Activated T-helper 9 cell treated with anti-CD3 and anti-CD28 coated beads, Interleukin-2, amount 50 U/mL, for 16 hours (primary cell): ENCODE measurements at regions not wholly inside any gene's neighbourhood (a gene's known extent, or its start where the extent isn't known, plus 50 kb on each side); places are given as distances from the start of the nearest gene placed in this dataset.
"Not testable (repeated sequence)": the region's sequence is repeated elsewhere in the genome, so short reads cannot be mapped to it uniquely, and the experiment has no call there.

Source experiments
- DNase-seq: peaks from one replicate; pipeline ENCODE4 v3.0.0-alpha.2; 2020; ENCODE audit warnings: low read depth

DNA sequence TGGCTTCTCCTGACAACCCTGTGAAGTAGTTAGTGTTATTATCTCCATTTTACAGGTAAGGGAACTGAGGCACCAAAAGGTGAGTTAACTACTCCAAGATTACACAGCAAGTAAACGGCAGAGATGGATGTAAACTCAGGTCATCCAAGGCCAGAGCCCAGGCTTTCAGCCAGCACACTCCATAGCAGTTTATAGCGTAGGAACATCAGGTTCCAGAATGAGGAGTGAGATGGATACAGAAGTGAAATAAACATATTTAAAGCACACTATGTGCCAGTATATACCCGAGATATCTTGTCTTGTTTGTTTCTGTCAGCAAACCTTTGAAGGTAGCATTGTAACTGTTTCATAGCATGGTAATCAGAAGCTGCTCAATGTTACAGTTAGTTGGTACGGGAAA is 279.0 kb downstream of the OXSM start:
- DNase-seq = no peak

GRCh38 chr3:26070854-26071253 is 281.0 kb downstream of the OXSM start:
- no peak for DNase-seq

DNA sequence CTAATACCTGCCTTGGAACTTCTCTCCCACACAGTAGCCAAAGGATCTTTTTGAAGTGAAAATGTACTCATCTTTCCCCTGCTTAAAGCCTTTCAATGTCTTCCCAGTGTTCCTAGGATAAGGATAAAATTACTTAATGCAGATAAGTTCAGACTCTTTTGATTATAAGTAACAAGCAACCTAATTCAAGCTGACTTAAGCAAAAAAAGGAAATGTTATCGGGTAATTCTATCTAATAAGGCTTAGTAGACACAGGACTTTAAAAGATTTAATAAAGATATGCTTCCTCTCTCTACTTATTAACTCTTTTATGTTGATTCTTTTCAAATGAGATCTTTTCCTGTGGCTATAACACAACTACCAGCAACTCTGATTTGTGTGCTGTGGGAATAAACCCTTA is 284.2 kb downstream of the OXSM start:
- DNase-seq = no peak

GRCh38 chr3:26078539-26078938 is 288.6 kb downstream of the OXSM start:
- no peak for DNase-seq

DNA sequence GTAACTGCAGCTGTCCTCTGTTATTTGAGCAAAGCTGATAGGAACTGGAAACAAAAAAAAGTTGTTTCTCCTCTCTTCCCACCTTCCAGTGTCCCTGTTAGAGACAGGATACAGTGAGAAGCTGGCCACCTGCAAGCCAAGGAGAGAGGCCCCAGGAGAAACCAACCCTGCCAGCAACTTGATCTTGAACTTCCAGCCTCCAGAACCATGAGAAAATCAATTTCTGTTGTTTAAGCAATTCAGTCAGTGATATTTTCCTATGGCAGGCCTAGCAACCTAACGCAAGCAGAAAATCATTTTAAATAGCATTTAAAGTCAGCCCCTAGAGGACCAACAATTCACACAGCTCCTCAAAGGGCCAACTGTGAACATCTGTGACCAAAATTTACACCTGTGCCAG is 291.3 kb downstream of the OXSM start:
- DNase-seq = no peak

DNA sequence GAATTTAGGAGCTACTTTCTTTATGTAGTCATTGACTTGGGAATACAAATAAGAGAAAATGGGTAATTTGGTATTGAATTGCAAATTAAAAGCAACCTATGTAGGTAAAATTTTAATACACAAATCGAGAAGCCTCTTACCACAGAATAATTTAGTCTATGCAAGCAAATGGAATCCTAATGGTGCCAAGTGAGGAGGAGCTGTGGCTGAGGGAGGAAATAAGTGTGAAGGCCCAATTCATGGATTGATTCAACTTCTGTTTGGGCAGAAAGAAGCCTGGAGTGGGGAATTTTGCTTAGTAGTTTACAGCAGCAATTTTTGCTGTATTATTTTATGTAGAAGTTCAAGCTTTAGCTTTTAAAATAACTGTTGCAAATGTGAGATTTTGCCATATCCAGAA is 291.9 kb downstream of the OXSM start:
- DNase-seq = no peak

- no peak for DNase-seq
Observed at GRCh38 chr3:26082911-26083310, 293.0 kb downstream of the OXSM start.

- DNase-seq = no peak
Observed at GRCh38 chr3:26084629-26085028, 294.7 kb downstream of the OXSM start.

DNA sequence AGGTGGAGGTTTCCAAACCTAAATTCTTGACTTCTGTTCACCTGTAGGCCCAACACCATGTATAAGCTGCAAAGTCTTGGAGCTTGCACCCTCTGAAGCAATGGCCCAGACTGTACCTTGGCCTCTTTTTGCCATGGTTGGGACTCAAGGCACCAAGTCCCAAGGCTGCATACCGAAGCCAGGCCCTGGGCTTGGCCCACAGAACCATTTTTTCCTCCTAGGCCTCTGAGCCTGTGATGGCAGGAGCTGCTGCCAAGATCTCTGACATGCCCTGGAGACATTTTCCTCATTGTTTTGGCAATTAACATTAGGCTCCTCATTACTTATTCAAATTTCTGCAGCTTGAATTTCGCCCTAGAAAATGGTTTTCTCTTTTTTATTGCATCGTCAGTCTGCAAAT is 297.9 kb downstream of the OXSM start:
- DNase-seq = no peak

DNA sequence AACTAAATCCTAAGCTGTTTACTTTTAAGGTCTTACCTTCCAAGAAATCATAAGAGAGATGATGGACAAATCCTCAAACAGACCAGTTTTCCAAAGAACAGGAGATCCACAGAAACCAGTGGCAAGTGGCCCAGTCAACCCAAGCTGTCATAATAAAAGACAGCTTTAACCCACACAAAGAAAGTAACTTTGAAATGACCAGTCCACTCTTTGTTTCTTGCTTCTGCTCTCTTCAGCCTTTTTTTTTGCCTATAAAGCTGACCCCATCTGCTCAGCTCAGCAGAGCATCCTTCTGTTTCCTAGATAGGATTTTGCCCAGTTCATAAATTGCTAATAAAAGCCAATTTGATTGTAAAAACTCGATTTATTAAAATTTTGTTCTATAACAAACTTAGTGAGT is 299.4 kb downstream of the OXSM start:
- no peak for DNase-seq

DNA sequence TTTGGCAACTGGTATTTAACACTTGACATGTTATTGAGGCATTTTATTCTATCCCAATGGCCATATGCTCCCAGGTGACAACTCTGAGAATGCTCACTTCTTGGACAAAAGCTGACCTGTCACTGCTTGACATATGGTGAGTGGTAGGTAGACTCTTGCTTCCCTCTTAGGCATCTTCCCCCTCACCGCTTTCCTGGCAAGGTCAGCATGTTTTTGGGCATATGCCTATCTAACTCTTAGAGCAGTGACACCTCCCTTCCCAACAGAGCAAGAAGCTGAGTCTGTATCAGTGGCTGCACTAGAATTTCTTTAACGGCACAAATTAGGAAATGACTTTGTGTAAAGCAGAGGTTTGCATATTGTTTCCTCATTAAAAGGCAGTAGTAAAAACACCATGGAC is 300.7 kb downstream of the OXSM start:
- DNase-seq = no peak

DNA sequence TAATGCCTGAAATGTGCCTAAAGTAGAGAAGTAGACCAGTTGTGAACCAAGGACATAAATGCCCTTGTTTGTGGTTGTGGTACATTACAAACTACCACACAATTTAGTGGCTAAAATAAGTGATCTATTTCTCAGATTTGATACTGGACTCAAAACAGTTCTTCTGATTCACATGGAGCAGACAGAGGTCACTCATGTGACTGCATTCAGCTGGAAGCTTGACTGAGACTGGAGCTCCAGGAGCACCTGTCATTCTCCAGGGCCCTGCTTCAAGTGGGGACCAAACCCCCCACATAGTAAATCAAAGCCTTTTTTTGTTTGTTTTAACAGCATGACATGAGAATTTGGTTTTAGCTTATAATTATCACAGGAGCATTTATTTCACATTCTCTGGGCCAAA is 301.2 kb downstream of the OXSM start:
- DNase-seq = no peak

DNA sequence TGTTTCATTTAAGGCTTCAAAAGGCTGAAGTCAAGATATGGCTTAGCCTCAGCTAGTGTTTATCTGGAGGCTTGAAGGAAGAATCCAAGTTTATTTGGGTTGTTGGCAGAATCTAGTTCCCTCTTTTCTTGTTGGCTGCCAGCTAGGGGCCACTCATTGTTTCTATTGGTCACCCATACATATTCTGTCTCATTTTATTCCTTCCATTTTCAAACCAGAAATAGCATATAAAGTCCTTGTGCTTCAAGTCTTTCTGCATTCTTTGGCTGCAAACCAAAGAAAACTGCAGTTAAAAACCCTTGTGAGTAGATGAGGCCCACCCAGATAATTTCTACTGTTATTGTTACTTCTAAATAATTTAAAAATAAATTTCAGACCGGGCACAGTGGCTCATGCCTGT is 301.7 kb downstream of the OXSM start:
- no peak for DNase-seq

DNA sequence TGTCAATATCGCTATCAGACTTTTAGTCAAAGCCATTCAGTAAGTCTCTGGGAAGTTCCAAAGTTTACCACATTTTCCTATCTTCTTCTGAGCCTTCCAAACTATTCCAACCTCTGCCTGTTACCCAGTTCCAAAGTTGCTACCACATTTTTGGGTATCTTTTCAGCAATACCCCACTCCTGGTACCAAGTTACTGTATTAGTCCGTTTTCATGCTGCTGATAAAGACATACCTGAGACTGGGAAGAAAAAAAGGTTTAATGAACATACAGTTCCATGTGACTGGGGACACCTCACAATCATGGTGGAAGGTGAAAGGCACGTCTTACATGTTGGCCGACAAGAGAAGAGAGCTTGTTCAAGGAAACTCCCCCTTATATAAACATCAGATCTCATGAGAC is 307.2 kb downstream of the OXSM start:
- not testable (repeated sequence) for DNase-seq

DNA sequence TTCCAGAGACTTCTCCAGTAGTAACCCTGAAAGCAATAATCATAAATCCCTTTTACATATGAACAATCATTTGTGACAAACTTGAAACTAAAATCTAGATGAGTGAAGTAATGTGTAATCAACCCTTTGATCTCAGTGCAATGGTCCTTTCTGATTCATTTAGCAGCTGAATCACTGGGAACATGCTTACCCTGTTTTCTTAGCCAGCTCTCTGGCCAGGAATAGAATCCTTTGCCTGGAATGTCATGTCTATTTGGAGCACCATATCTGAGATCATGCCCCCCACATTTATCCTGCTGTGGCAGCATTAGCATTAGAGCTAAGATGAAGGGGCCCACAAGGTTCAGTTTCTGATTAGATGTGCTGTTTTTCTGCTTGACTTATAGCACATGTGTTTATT is 309.8 kb downstream of the OXSM start:
- no peak for DNase-seq

GRCh38 chr3:26100176-26100575 is 310.3 kb downstream of the OXSM start:
- no peak for DNase-seq

GRCh38 chr3:26102376-26102775 is 312.5 kb downstream of the OXSM start:
- no peak for DNase-seq

GRCh38 chr3:26104851-26105251 is 315.0 kb downstream of the OXSM start:
- no peak for DNase-seq

- no peak for DNase-seq
Observed at GRCh38 chr3:26105261-26105660, 315.4 kb downstream of the OXSM start.

DNA sequence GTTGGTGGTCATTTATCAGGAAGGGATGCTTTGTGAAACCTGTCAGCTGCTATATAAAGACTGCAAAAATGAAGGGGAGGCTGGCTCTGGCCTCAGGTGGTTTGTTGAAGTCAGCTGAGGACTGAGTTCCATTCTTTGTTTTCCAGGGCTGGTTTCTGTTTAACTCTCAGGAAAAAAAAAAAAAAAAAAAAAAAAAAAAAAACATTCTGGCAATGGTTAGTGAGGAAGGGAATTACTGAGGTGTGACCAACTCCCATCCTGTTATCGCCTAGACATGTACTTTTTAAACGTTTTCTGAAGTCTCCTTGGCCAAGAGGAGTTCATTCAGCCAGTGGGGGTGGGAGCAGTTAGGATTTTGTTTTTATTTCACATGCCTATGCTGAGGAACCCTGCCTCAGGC is 316.3 kb downstream of the OXSM start:
- no peak for DNase-seq

GRCh38 chr3:26108846-26109489 is 319.1 kb downstream of the OXSM start:
- DNase-seq = no peak

DNA sequence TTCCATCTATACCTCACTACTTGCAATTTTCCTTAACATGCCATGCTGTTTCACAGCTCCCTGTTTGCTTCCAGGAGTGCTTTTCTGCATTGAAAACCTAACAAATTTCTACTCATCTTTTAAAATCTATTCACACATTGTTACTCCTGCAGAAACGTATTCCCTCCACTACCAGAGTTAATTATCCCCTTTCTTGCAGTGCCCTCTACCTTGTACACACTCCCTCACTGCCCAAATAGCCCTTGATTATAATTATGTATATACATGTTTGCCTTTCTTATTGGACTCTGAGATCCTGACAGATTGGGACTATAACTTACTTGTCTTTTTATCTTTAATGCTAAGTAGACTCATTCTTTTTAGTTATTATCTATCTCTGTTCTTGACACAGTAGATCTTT is 325.0 kb downstream of the OXSM start:
- no peak for DNase-seq

GRCh38 chr3:26118165-26118564 is 328.3 kb downstream of the OXSM start:
- no peak for DNase-seq

GRCh38 chr3:26132942-26133341 is 343.1 kb downstream of the OXSM start:
- DNase-seq = no peak

GRCh38 chr3:26141296-26141695 is 351.4 kb downstream of the OXSM start:
- no peak for DNase-seq
